ENCODE measurements at regions not wholly inside any gene's neighbourhood (a gene's known extent, or its start where the extent isn't known, plus 50 kb on each side); places are given as distances from the start of the nearest gene placed in this dataset.

DNA sequence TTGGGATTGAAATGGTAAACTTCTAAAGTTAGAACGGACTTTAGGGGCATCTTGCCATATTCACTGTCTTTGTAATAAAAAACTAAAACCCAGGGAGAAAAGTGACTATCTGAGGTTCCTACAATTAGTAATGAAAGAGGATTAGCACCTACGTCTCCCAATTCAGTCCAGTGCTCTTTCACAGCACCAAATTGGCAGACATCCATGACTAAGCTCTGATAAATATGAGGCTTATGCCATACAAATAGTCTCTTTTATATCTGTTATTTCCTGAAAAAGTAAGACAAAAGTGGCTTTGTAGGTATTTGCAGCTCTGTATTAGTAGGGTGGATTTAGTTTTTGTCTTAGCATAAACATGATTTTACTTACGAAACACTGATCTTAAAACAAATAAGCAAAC is 315.0 kb upstream of the NRIP1 start:
- Histone ChIP-seq H3K4me3 (no peak overlapping the region), H4K20me1 (ENCODE audit: control insufficient read depth, insufficient read depth) (no peaks in the 10 kb centered on the region), H3K4me2 (ENCODE audit: control insufficient read depth, insufficient read depth) (no peak overlapping the region), H3K27me3 (replicated peaks in 1 of 2; ENCODE audit: control insufficient read depth in 2 of 2, insufficient read depth in 2 of 2, low read length in 1 of 2) (no peaks in the 10 kb centered on the region; a peak in 1 of 4 replicates), H3K9me3 (replicated peaks; ENCODE audit: control insufficient read depth, insufficient read depth, low read length) (no peaks in the 10 kb centered on the region), H2AFZ (ENCODE audit: control insufficient read depth, low read depth, low read length) (no peak overlapping the region), H3K79me2 (ENCODE audit: control insufficient read depth, insufficient read depth, low read length) (no peaks in the 10 kb centered on the region), H3K27ac (ENCODE audit: control insufficient read depth, insufficient read depth) (no peak overlapping the region), H3K4me1 (ENCODE audit: control insufficient read depth, insufficient read depth, low read length) (no peaks in the 10 kb centered on the region), H3K36me3 (ENCODE audit: control insufficient read depth in 2 of 2, insufficient read depth in 2 of 2, low read length in 1 of 2) (no peaks in the 10 kb centered on the region), H3K9ac (ENCODE audit: control insufficient read depth, insufficient read depth, low read length) (no peak overlapping the region)
- RAD21 ChIA-PET (ENCODE audit: unreplicated experiment) = no interaction called here
- POLR2A ChIA-PET = no interaction called here
- ATAC-seq (no peak), FAIRE-seq (no peak), DNase-seq (ENCODE audit: low read depth, low spot score) (no peak)
- in situ Hi-C loops (cut with MboI) = no loop called here
- SMC1A ChIA-PET (ENCODE audit: uncharacterized antibody, unreplicated experiment) = interaction anchor here (0.7 kb wide), 1 partner anchor 65 kb away, joined by 3 read pairs; no protein-coding TSS in a partner anchor
- CTCF ChIA-PET = interaction anchor here (1.5 kb wide), 1 partner anchor 12 kb away, joined by 3 read pairs; no protein-coding TSS in a partner anchor
- whole genome bisulfite sequencing (ENCODE audit: insufficient coverage, insufficient replicate concordance, low lambda C conversion rate, missing lambda C conversion rate) = 18% methylated on average over 3 of the region's 3 CpGs
- intact Hi-C loops (cut with micrococcal nuclease; ENCODE audit: unreplicated experiment) = no loop called here
- BruUV-seq (replicated peaks) = no TSS peak
- TF ChIP-seq HDGF (IDR thresholded peaks at IDR 0.05) (no peak), ZSCAN29 (IDR thresholded peaks at IDR 0.05) (no peak), NFYB (IDR thresholded peaks at IDR 0.05; ENCODE audit: insufficient read depth, low read depth, low read length) (no peak), BMI1 (IDR thresholded peaks at IDR 0.05; ENCODE audit: borderline replicate concordance) (no peak), EZH2 (IDR thresholded peaks at IDR 0.05; ENCODE audit: borderline replicate concordance, control insufficient read depth, low read depth, low read length) (no peak), RB1 (IDR thresholded peaks at IDR 0.05; ENCODE audit: borderline replicate concordance) (no peak), SUZ12 (IDR thresholded peaks at IDR 0.05; ENCODE audit: unreplicated experiment) (no peak), SREBF2 (IDR thresholded peaks at IDR 0.05; ENCODE audit: low read length) (no peak), ESRRA (IDR thresholded peaks at IDR 0.05; ENCODE audit: low read length) (no peak), SREBF1 (IDR thresholded peaks at IDR 0.05; ENCODE audit: low read length) (no peak), STAT3 (IDR thresholded peaks at IDR 0.05; ENCODE audit: low read depth, low read length) (no peak), NRF1 (conservative IDR thresholded peaks at IDR 0.05; ENCODE audit: low read depth, low read length) (no peak)
